BLaER1 treated with 17β-estradiol and CSF1 and Interleukin-3, amounts not matched to agents 10 nM and 100 nM (cell line): ENCODE measurements at regions not wholly inside any gene's neighbourhood (a gene's known extent, or its start where the extent isn't known, plus 50 kb on each side); places are given as distances from the start of the nearest gene placed in this dataset.
A peak's percentile ranks its signal among the peaks of the same experiment; 100 is the strongest.

Experiments used
- H3K27ac ChIP-seq, 11 experiments: shearing (Covaris generic); formaldehyde crosslinking; 2 replicates each; pipeline ENCODE4 v1.8.1; 2022
- H3K27me3 ChIP-seq, 11 experiments: shearing (Covaris generic); formaldehyde crosslinking; 2 replicates each; pipeline ENCODE4 v1.8.1; 2022
- H3K36me3 ChIP-seq, 11 experiments: shearing (Covaris generic); formaldehyde crosslinking; 2 replicates each; pipeline ENCODE4 v1.8.1; 2022
- H3K4me1 ChIP-seq, 10 experiments: shearing (Covaris generic); formaldehyde crosslinking; 2 replicates each; pipeline ENCODE4 v1.8.1; 2022
- H3K4me2 ChIP-seq, 11 experiments: shearing (Covaris generic); formaldehyde crosslinking; 2 replicates each; pipeline ENCODE4 v1.8.1; 2022
- H3K4me3 ChIP-seq, 10 experiments: shearing (Covaris generic); formaldehyde crosslinking; 2 replicates each; pipeline ENCODE4 v1.8.1; 2022
- H3K9ac ChIP-seq, 11 experiments: shearing (Covaris generic); formaldehyde crosslinking; 2 replicates each; pipeline ENCODE4 v1.8.1; 2022
- H3K9me3 ChIP-seq, 11 experiments: shearing (Covaris generic); formaldehyde crosslinking; replicated peaks in 1 of 11; 2 replicates each; pipeline ENCODE4 v1.8.1; 2022
- H4K20me1 ChIP-seq, 11 experiments: shearing (Covaris generic); formaldehyde crosslinking; 2 replicates each; pipeline ENCODE4 v1.8.1; 2022
- Cebpa-rat ChIP-seq, 11 experiments: shearing (Covaris generic); IDR thresholded peaks; 2 replicates each; pipeline ENCODE4 v1.8.1; 2022

DNA sequence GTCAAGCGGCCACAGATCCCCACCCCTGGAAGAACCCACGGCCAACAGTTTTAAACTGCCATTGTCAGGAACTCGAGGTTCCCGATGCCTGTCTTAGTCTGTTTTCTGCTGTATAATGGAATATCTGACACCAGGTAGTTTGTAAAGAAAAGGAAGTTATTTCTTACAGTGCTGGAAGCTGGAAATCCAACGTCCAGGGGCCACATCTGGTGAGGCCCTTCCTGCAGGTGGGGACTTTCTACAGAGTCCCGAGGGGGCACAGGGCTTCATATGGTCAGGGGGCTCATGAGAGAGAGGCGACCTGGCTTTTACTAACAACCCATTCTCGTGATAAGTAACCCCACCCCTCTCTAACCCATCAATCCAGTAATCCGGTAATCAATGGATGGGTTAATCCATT, 501.6 kb upstream of the MYT1L start:
- no peaks in the 10 kb centered on the region for H3K36me3 ChIP-seq
- H3K4me2 ChIP-seq, result no peak overlapping the region
- no peaks in the 10 kb centered on the region; a peak in 2 of 22 replicates for H3K27me3 ChIP-seq
- no peak overlapping the region for H3K27ac ChIP-seq
- H4K20me1 ChIP-seq, result peaks cover 0 to 4% (median 0%) of the 10 kb centered on the region in 11 experiments; a peak in 3 of 22 replicates
- no peak for TF ChIP-seq Cebpa-rat (IDR thresholded peaks at IDR 0.05)
- H3K9ac ChIP-seq, result no peak overlapping the region
- H3K4me1 ChIP-seq, result peaks cover 9 to 51% (median 36%) of the 10 kb centered on the region in 10 experiments; a peak in 19 of 20 replicates
- no peaks in the 10 kb centered on the region for H3K9me3 ChIP-seq
- H3K4me3 ChIP-seq, result no peak overlapping the region

DNA sequence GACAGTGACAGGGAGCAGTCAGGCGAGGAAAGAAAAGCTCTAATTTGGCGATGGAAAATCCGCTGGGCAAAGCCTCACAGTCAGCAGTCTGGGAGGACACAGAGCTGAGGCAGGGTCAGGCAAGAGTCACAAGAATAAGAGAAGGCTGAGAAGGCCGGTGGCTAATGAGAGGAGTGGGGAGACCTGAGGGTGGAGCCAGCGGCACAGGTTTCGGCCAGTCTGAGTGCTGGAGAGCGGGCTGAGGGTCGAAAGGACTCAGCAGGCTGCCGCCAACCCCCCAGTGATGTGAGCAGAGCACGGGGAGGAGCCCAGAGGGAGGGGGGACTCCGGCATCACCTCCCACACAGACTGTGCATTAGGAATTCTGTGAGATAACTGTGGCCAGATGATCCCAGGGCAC, 500.6 kb upstream of the MYT1L start:
- peaks cover 9 to 51% (median 37%) of the 10 kb centered on the region in 10 experiments; a peak in 19 of 20 replicates for H3K4me1 ChIP-seq

DNA sequence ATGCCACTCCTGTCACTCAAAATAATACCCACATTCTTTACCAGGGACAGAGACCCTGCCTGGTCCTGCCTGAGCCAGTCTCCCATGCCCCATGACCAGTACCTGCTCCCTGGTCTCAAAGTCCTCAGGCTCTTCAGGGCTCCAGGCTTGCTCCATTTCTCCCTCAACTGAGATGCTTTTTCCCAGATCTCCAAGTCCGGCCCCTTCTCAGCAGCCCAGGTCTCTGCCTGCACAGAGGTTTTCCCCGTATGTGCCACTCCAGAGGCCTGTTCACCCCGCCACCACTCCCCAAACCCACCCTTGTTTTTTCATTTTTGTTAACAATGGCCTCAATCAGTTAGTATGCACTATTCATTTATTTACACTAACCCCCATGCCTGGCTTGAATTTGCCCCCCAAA, 499.5 kb upstream of the MYT1L start:
- Histone ChIP-seq H3K27ac (no peak overlapping the region), H3K4me2 (no peak overlapping the region), H3K9ac (no peak overlapping the region), H3K9me3 (no peaks in the 10 kb centered on the region; a peak in 1 of 22 replicates), H3K27me3 (no peaks in the 10 kb centered on the region; a peak in 2 of 22 replicates), H4K20me1 (peaks cover 0 to 4% (median 0%) of the 10 kb centered on the region in 11 experiments; a peak in 3 of 22 replicates), H3K4me1 (peaks cover 9 to 51% (median 39%) of the 10 kb centered on the region in 10 experiments; a peak in 19 of 20 replicates), H3K36me3 (no peaks in the 10 kb centered on the region), H3K4me3 (no peak overlapping the region)
- TF ChIP-seq Cebpa-rat (IDR thresholded peaks at IDR 0.05), result no peak

More for the DNA sequence above, 500.6 kb upstream of the MYT1L start:
- Histone ChIP-seq H4K20me1 (peaks cover 0 to 4% (median 0%) of the 10 kb centered on the region in 11 experiments; a peak in 3 of 22 replicates), H3K27ac (no peak overlapping the region), H3K9ac (no peak overlapping the region), H3K27me3 (no peaks in the 10 kb centered on the region; a peak in 2 of 22 replicates), H3K4me2 (peak overlapping the region in 7 of 11 experiments; percentile 1 to 58 (median 20); a peak in 9 of 22 replicates), H3K36me3 (no peaks in the 10 kb centered on the region), H3K9me3 (no peaks in the 10 kb centered on the region), H3K4me3 (no peak overlapping the region)
- no peak for TF ChIP-seq Cebpa-rat (IDR thresholded peaks at IDR 0.05)

DNA sequence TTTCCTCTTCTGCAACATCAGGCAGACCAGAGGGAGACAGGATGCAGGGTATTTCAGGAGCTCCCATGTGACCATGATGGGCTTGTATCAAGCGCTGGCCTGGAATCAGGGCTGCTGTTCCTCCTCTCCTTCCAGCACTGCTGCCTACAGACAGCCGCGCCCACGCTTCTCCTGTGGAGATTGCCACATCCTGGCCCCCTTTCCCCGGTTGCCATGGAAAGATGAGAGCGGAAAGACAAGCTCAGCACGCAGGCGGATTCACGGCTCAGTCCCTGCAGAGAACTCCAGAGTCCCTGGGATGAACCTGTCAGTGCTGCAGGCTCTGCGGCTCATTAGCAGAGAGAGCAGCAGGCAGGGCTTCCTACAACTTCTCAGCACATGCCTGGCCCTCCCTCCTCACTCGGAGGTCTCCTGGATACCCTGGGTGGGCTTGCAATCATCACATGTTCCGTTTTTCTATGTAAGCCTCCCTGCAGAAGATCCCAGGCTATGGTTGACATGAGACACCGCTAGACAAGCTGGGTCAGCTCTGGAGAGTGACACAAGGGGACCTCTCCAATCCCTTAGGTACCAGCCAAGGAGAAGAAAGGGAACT, 497.8 kb upstream of the MYT1L start:
- peaks cover 0 to under 1% (median 0%) of the 10 kb centered on the region in 11 experiments; a peak in 2 of 22 replicates for H3K9me3 ChIP-seq

DNA sequence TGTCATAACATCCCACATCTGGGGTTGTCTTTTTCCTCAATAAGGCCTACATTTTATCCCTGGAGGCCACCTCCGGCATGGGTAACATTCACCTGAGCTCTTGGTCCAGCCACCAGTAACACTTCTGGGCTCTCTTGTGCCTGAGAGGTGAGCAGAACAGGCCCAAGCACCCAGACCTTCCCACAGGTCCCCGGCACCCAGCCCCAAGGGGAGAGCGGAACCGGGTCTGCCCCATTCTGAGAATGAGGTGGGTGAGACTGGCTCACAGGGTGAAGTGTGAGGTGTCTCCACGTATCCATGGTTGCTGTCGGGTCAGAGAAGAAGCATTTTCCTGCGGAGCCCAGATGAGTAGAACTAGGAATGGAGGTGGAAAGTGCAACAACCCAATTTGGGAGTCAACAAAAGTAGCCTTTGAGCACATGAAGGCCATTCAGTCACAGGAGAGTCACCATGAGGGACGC, 496.7 kb upstream of the MYT1L start:
- Histone ChIP-seq H3K36me3 (no peaks in the 10 kb centered on the region), H4K20me1 (no peaks in the 10 kb centered on the region), H3K27ac (no peak overlapping the region), H3K27me3 (no peaks in the 10 kb centered on the region), H3K4me1 (peaks cover 0 to 36% (median 23%) of the 10 kb centered on the region in 10 experiments; a peak in 13 of 20 replicates), H3K9ac (no peak overlapping the region), H3K9me3 (peaks cover 0 to 6% (median 0%) of the 10 kb centered on the region in 11 experiments; a peak in 4 of 22 replicates), H3K4me3 (no peak overlapping the region), H3K4me2 (peak overlapping the region in 4 of 11 experiments; percentile 13 to 40 (median 30); a peak in 3 of 22 replicates)
- no peak for TF ChIP-seq Cebpa-rat (IDR thresholded peaks at IDR 0.05)

More for the DNA sequence above, 497.8 kb upstream of the MYT1L start:
- Histone ChIP-seq H3K4me3 (no peak overlapping the region), H3K9ac (no peak overlapping the region), H3K4me2 (peak overlapping the region in 10 of 11 experiments; percentile 10 to 40 (median 22); a peak in 14 of 22 replicates), H4K20me1 (no peaks in the 10 kb centered on the region), H3K27ac (no peak overlapping the region), H3K27me3 (no peaks in the 10 kb centered on the region; a peak in 2 of 22 replicates), H3K36me3 (no peaks in the 10 kb centered on the region), H3K4me1 (peaks cover 0 to 36% (median 23%) of the 10 kb centered on the region in 10 experiments; a peak in 13 of 20 replicates)
- no peak for TF ChIP-seq Cebpa-rat (IDR thresholded peaks at IDR 0.05)

DNA sequence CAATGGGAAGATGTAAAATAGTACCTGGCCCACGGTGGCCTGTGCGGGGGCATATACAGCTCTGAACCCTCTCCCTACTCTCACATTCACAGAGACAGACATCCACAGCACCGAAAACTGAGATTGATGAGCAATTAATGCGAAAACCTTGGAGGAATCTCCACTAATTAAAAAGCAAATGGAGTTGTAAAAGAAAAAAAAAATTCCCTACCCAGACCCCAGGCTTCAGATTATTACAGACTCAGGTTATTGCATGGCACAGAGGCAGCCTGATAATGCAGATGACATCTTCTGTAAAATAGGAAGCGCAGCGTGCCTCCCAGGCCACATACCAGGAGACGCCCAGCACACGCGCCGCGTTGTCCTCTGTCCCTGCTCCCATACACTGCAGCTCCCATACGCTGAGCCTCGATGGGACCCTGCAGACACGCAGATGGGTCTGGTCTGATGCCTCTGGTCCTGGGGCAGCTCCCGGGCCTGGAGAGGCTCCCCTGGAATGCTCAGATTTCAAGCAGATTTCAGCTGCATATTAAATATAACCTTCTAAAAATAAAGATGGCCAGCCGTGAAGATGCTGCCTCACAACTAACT, 496.1 kb upstream of the MYT1L start:
- Histone ChIP-seq H3K27me3 (no peaks in the 10 kb centered on the region), H3K9ac (no peak overlapping the region), H3K9me3 (peaks cover 0 to 6% (median 0%) of the 10 kb centered on the region in 11 experiments; a peak in 7 of 22 replicates), H3K36me3 (no peaks in the 10 kb centered on the region), H3K4me3 (no peak overlapping the region), H3K4me1 (peaks cover 0 to 36% (median 23%) of the 10 kb centered on the region in 10 experiments; a peak in 13 of 20 replicates), H3K27ac (no peak overlapping the region), H4K20me1 (no peaks in the 10 kb centered on the region), H3K4me2 (no peak overlapping the region)
- TF ChIP-seq Cebpa-rat (IDR thresholded peaks at IDR 0.05), result no peak

DNA sequence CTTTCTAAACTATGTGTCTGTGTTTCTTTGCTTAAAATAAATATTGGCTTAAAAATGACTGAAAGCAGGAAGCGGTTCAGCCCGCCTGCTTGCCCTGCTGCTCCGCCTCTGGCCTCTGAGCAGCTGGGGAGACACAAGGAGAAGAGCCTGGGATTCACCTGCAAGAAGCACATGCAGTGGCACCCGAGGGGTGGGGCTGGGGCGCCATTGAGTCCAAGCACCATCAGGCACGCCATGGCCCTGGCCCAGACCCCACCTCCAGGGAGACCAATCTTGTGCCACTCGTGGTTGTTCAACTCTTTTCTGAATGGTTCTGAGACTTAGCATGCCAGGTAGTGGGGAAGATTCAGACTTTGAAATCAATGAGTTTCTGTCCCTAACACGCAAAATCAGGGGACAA, 495.5 kb upstream of the MYT1L start:
- Histone ChIP-seq H4K20me1 (no peaks in the 10 kb centered on the region), H3K27me3 (no peaks in the 10 kb centered on the region), H3K9ac (no peak overlapping the region), H3K4me1 (peaks cover 0 to 32% (median 21%) of the 10 kb centered on the region in 10 experiments; a peak in 13 of 20 replicates), H3K4me2 (peak overlapping the region in 8 of 11 experiments; percentile 1 to 58 (median 46); a peak in 12 of 22 replicates), H3K9me3 (peaks cover under 1 to 11% (median 5%) of the 10 kb centered on the region in 11 experiments; a peak in 20 of 22 replicates), H3K27ac (no peak overlapping the region), H3K36me3 (no peaks in the 10 kb centered on the region), H3K4me3 (no peak overlapping the region)
- TF ChIP-seq Cebpa-rat (IDR thresholded peaks at IDR 0.05), result no peak

DNA sequence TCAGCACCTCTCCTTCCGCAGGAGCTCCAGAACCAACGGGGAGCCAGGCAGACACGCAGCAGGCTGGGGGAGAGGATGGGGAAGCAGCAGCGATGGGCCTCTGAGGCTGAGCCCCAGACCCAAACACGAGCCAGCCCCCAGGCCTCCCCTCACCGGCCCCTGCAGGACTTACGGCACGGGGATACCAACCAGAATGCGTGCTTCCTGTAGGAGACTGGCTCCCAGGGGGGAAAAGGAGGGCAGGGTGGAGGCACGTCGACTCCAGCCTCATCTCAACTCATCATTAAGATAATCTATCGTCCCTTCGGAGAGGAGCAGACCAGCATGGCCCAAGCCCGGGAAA, 495.1 kb upstream of the MYT1L start:
- Histone ChIP-seq H3K4me2 (peak overlapping the region in 8 of 11 experiments; percentile 1 to 58 (median 46); a peak in 13 of 22 replicates), H3K36me3 (no peaks in the 10 kb centered on the region), H4K20me1 (no peaks in the 10 kb centered on the region), H3K4me1 (peaks cover 0 to 28% (median 19%) of the 10 kb centered on the region in 10 experiments; a peak in 13 of 20 replicates), H3K27ac (no peak overlapping the region), H3K4me3 (no peak overlapping the region), H3K9me3 (peaks cover 5 to 15% (median 9%) of the 10 kb centered on the region in 11 experiments), H3K9ac (no peak overlapping the region), H3K27me3 (no peaks in the 10 kb centered on the region)
- TF ChIP-seq Cebpa-rat (IDR thresholded peaks at IDR 0.05), result no peak

DNA sequence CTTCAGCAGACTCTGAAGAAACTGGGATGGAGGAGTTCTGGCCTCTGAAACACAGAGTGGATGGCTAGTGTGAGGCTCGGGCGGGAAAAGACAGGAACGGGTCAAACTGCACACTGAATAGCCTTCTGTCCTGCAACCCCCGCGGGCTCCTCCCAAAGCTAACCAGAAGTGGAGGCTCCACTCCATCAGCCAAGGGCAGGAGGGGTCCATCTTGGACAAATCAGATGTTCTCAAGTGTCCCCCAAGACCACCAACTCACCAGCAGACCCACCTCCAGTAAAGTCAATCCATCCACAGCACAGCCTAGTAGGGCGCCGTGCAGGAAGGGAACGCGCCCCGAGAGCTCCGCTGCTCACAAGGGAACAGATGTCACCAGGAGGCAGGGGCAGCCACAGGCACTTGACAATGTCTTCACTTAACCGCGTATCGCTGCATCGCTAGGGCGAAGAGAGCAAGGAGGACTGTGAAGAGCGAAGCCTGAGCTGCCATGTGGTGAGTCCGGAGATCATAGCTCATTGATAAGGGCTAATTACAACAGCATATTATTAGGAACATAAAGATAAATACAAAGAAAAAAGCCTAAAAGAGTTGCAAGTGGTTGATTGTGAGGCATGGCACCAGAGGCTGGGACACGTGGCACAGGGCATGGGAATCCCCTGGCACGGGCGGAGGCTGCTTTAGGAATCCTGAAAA, 494.6 kb upstream of the MYT1L start:
- H3K36me3 ChIP-seq, result no peaks in the 10 kb centered on the region
- peak overlapping the region in 8 of 11 experiments; percentile 1 to 58 (median 46); a peak in 12 of 22 replicates for H3K4me2 ChIP-seq
- H3K9ac ChIP-seq, result no peak overlapping the region
- H3K9me3 ChIP-seq, result peaks cover 9 to 20% (median 14%) of the 10 kb centered on the region in 11 experiments
- peaks cover 0 to 26% (median 18%) of the 10 kb centered on the region in 10 experiments; a peak in 13 of 20 replicates for H3K4me1 ChIP-seq
- no peak overlapping the region for H3K27ac ChIP-seq
- H3K27me3 ChIP-seq, result no peaks in the 10 kb centered on the region
- no peak for TF ChIP-seq Cebpa-rat (IDR thresholded peaks at IDR 0.05)
- no peak overlapping the region for H3K4me3 ChIP-seq
- H4K20me1 ChIP-seq, result no peaks in the 10 kb centered on the region
